Retinal pigment epithelial cell (primary cell): ENCODE measurements at regions not wholly inside any gene's neighbourhood (a gene's known extent, or its start where the extent isn't known, plus 50 kb on each side); places are given as distances from the start of the nearest gene placed in this dataset.

Source experiments
- DNase-seq: peaks from one replicate; pipeline ENCODE4 v3.0.0-alpha.2; 2010; ENCODE audit warnings: low read depth
- H3K4me3 ChIP-seq: 2 replicates; pipeline ENCODE4 v1.5.1; 2011; ENCODE audit warnings: mild to moderate bottlenecking, low read length, control low read depth, moderate library complexity
- TF ChIP-seq, protein P1 (sequence below): conservative IDR thresholded peaks from 2 replicates; pipeline ENCODE4 v1.5.1; 2011; ENCODE audit warnings: low read depth, low read length, control low read depth, inconsistent platforms

DNA sequence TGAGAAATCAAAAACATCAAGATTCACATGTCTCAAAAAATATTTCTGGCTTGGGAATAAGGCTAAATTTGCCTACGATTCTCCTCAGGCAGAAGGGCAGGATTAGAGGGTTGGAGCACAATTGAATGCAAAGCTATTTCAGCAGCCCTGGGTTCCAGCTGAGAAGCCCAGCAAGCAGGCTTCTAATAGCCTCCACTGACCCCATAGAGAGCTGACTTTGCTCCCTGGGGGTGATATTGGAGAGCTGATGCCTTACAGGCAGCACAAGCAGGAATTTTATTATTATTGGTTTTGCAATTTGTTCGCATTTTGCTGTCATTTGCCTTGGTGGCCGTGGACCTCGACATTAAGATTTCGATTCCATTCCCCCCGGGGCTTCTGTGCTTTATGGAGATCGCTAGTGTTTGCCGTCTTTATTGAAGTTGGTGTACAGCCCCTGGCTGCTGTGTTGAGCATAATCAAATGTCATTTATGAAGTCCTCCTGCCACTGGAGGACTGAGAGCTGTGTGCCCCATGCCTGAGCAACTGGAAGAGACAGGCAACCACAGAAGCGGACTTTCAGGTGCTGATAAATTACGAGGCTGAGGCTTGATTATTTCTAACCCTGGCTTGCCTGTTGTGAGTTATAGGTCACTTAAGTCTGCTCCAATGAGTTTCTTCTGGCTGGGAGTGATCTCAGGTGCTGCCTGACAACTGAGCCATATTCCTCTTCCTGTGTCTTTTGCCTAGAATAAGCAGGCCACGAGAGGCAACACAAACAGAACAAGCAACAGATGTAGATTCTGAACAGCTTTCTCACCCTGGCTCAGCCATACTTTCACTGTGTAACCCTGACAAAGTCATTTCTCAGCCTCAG, 518.4 kb upstream of the CAMK1G start:
- H3K4me3 ChIP-seq = no peak overlapping the region
- TF ChIP-seq, protein P1, sequence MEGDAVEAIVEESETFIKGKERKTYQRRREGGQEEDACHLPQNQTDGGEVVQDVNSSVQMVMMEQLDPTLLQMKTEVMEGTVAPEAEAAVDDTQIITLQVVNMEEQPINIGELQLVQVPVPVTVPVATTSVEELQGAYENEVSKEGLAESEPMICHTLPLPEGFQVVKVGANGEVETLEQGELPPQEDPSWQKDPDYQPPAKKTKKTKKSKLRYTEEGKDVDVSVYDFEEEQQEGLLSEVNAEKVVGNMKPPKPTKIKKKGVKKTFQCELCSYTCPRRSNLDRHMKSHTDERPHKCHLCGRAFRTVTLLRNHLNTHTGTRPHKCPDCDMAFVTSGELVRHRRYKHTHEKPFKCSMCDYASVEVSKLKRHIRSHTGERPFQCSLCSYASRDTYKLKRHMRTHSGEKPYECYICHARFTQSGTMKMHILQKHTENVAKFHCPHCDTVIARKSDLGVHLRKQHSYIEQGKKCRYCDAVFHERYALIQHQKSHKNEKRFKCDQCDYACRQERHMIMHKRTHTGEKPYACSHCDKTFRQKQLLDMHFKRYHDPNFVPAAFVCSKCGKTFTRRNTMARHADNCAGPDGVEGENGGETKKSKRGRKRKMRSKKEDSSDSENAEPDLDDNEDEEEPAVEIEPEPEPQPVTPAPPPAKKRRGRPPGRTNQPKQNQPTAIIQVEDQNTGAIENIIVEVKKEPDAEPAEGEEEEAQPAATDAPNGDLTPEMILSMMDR = no peak
- no peak for DNase-seq

DNA sequence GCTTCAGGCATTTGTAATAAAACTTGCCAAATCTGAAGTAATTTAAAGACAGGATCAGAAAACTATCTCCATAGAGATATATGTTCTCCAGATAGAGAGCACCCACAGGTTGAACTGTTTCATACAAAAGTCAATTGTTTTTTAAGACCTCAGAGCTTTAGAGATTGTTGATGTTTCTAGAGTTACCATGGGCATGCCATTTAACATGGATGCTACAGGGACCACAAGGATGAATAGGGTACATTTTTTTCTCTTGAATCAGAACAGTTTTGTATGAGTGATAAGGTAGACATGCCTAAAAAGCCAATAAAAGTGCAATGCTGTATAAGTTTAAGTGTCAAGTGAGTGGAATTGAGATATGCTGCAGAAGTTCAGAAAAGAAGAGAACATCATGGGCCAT, 511.0 kb upstream of the CAMK1G start:
- TF ChIP-seq, protein P1 = no peak
- no peak overlapping the region for H3K4me3 ChIP-seq
- no peak for DNase-seq

DNA sequence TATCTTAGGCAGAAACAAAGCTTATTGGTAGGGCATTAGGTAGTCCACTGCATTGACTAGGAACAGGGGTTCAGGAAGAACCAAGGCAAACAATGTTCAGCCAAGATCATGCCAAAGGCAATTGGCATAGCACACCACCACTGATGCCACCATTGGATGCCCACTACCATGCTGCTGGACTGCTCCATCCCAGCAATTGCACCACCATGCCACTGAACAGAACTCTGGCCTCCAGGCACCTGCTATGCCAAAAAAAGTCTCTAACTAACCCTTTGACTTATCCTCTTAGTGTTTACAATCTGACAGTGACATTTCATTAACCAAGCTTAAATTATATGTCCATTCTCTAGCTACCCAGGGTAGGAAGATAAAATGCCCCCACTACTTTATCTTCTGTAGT, 509.6 kb upstream of the CAMK1G start:
- TF ChIP-seq, protein P1 = no peak
- no peak overlapping the region for H3K4me3 ChIP-seq
- no peak for DNase-seq

DNA sequence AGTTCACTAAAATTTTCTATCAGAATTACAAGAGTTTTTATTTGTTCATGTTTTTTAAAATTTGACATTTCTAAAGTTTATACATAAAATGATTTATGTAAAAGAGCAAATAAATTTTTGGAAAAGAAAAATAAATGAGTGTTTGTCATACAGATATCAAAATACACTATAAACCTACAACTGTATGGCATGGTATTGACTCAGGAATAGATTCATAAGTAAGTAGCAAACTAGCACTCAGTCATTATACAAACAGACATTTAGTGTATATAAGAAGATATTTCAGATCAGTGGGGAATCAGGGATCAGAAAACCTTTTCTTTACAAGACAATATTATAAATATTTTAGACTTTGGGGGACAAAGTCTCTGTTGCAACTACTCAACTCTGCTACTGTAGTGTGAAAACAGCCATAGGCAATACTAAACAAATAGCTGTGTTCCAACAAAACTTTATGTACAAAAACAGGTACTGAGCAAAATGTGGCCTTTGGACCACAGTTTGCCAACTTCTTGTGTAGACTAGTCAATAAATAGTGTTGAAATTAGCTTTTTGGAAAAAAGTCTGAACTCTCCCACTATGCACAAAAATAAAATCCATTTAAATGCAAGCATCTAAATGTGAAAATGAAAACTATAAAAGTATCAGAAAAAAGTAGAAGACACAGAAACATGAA, 508.8 kb upstream of the CAMK1G start:
- DNase-seq = no peak
- no peak overlapping the region for H3K4me3 ChIP-seq
- TF ChIP-seq, protein P1 = no peak

DNA sequence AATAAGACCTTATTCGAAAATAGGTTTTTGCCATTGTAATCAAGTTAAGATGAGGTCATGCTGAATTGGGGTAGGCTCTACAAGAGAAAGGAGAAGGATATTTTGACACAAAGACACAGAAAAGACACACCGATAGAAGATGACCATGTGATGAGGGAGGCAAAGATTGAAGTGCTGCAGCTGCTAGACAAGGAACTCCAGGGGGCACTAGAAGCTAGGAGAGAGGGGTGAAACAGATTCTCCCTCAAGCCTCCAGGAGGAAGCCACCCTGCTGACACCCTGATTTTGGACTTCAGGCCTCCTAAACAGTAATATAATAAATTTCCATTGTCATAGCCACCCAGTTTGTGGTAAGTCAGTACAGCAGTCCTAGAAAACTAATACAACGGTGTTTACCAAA, 506.8 kb upstream of the CAMK1G start:
- DNase-seq = no peak
- TF ChIP-seq, protein P1 = peak; percentile 48
- no peak overlapping the region for H3K4me3 ChIP-seq

DNA sequence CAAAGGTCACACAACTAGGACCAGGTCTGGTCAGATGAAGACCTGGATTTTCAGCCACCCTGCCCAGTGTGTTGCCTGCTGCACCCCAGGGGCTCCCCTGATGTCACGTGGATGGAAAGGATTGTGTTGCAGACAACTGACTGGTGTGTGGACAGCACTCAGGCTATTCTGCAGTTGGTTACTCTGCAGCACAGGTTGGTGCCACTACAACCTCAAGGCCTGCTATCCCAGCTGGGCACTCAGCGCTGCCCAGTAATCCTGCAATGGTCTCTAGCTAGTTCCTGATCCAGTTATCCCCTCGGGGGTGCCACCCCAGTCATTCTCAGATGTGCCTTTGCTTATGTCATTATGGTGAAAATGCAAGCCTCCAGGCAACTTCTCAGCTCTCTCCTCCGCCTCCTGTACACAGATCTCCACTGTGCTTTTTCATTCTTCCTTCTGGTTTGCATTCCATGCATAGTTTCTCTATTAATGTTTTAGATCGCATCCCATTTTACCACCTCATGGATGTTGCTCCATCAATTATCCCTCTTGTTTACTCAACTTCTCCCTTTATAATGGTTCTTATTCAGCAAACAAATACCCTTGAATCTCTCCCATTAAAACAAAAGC, 503.2 kb upstream of the CAMK1G start:
- TF ChIP-seq, protein P1 = no peak
- peak; percentile 34 for DNase-seq
- no peak overlapping the region for H3K4me3 ChIP-seq
